H1 (cell line): ENCODE measurements at regions not wholly inside any gene's neighbourhood (a gene's known extent, or its start where the extent isn't known, plus 50 kb on each side); places are given as distances from the start of the nearest gene placed in this dataset.

ENCODE experiments used
- CTCF ChIA-PET: fragments of 300-600 bp; sonication (Branson Sonifier 250); formaldehyde crosslinking; loops from one replicate; lab custom pipeline; 2021; ENCODE audit not compliant: partially characterized antibody; lab: Charles Lee
- POLR2A ChIA-PET: fragments of 300-600 bp; sonication (Branson Sonifier 250); formaldehyde crosslinking; loops from one replicate; lab custom pipeline; 2021; ENCODE audit warnings: inconsistent platforms; ENCODE audit not compliant: partially characterized antibody; lab: Charles Lee
- DNase-seq, 2 experiments: peaks; one replicate each; pipeline versions ENCODE4 v3.0.0 to v3.0.0-alpha.2; 2010 to 2022; ENCODE audit warnings: low spot score in 2 of 2, low read depth in 1 of 2, mixed read lengths in 1 of 2
- FAIRE-seq: peaks from 2 replicates; lab custom pipeline; 2011; peaks lifted over from hg19 to GRCh38; lab: Jason Lieb, UNC
- H2AFZ ChIP-seq: 2 replicates; pipeline ENCODE4 v1.8.1; 2012; ENCODE audit warnings: low read length, inconsistent platforms
- H2AK5ac ChIP-seq: 2 replicates; pipeline ENCODE4 v1.6.1; 2013; ENCODE audit warnings: low read depth, low read length
- H2BK120ac ChIP-seq: replicated peaks from 2 replicates; pipeline ENCODE3; 2013; ENCODE audit warnings: low read depth, low read length, inconsistent platforms
- H2BK12ac ChIP-seq: 2 replicates; pipeline ENCODE4 v1.6.1; 2013; ENCODE audit warnings: low read depth, low read length
- H2BK15ac ChIP-seq: 2 replicates; pipeline ENCODE4 v1.6.1; 2013; ENCODE audit warnings: low read length
- H2BK20ac ChIP-seq: 2 replicates; pipeline ENCODE4 v1.6.1; 2013; ENCODE audit warnings: low read length
- H2BK5ac ChIP-seq: 2 replicates; pipeline ENCODE4 v1.6.1; 2013; ENCODE audit warnings: low read depth, low read length
- H3K14ac ChIP-seq: 2 replicates; pipeline ENCODE4 v1.6.1; 2013; ENCODE audit warnings: inconsistent platforms; ENCODE audit not compliant: insufficient read length
- H3K18ac ChIP-seq: 2 replicates; pipeline ENCODE4 v1.6.1; 2013; ENCODE audit warnings: low read length; ENCODE audit errors: extremely low read depth
- H3K23ac ChIP-seq: 2 replicates; pipeline ENCODE4 v1.6.1; 2013; ENCODE audit warnings: inconsistent platforms; ENCODE audit not compliant: insufficient read length
- H3K23me2 ChIP-seq: 2 replicates; pipeline ENCODE4 v1.6.1; 2013; ENCODE audit warnings: low read depth, low read length
- H3K27ac ChIP-seq: 2 replicates; pipeline ENCODE4 v1.6.1; 2011; ENCODE audit warnings: low read depth, low read length, inconsistent platforms
- H3K27me3 ChIP-seq, 4 experiments: replicated peaks in 1 of 4; 1 replicate in 1 of 4; 2 replicates in 3 of 4; pipeline versions ENCODE4 v1.6.1 to v1.8.1; 2011 to 2013; ENCODE audit warnings: low read length in 3 of 4, mild to moderate bottlenecking in 3 of 4, inconsistent platforms in 2 of 4, mixed read lengths in 2 of 4, moderate library complexity in 1 of 4; ENCODE audit not compliant: control insufficient read depth in 3 of 4, insufficient read depth in 3 of 4; ENCODE audit errors: extremely low read depth in 1 of 4
- H3K36me3 ChIP-seq, 4 experiments: 2 replicates each; pipeline versions ENCODE4 v1.6.1 to v1.8.1; 2011 to 2013; ENCODE audit warnings: mild to moderate bottlenecking in 4 of 4, low read length in 3 of 4, moderate library complexity in 2 of 4, control low read depth in 1 of 4, inconsistent platforms in 1 of 4; ENCODE audit not compliant: insufficient read depth in 4 of 4, control insufficient read depth in 2 of 4
- H3K4ac ChIP-seq: replicated peaks from 2 replicates; pipeline ENCODE3; 2013; ENCODE audit warnings: low read length, low read depth, mixed read lengths, inconsistent platforms; ENCODE audit not compliant: insufficient read length
- H3K4me1 ChIP-seq, 4 experiments: replicated peaks in 1 of 4; 1 replicate in 1 of 4; 2 replicates in 3 of 4; pipeline versions ENCODE4 v1.6.1 to v1.8.1; 2011 to 2013; ENCODE audit warnings: low read length in 3 of 4, inconsistent platforms in 2 of 4, mixed read lengths in 1 of 4; ENCODE audit not compliant: insufficient read depth in 4 of 4, control insufficient read depth in 3 of 4
- H3K4me2 ChIP-seq, 2 experiments: 2 replicates each; pipeline versions ENCODE4 v1.6.1 to v1.8.1; 2011 to 2013; ENCODE audit warnings: low read depth in 2 of 2, low read length in 2 of 2, control low read depth in 1 of 2, inconsistent platforms in 1 of 2, mild to moderate bottlenecking in 1 of 2; ENCODE audit not compliant: insufficient read depth in 1 of 2
- H3K4me3 ChIP-seq, 4 experiments: fragments of 200-600, 300-600 bp in 1 of 4; sonication (generic), shearing (Covaris generic), sonication (Bioruptor Twin) in 1 of 4; 2 replicates each; pipeline versions ENCODE4 v1.5.1 to v1.8.1; 2011 to 2016; ENCODE audit warnings: low read length in 4 of 4, low read depth in 3 of 4, control low read depth in 2 of 4, inconsistent platforms in 2 of 4, mild to moderate bottlenecking in 2 of 4, mixed read lengths in 1 of 4, moderate library complexity in 1 of 4; ENCODE audit not compliant: insufficient read depth in 2 of 4; ENCODE audit errors: extremely low read depth in 1 of 4
- H3K56ac ChIP-seq: replicated peaks from 2 replicates; pipeline ENCODE3; 2013; ENCODE audit warnings: low read depth, mild to moderate bottlenecking, mixed read lengths, low read length, inconsistent platforms; ENCODE audit not compliant: insufficient read length
- H3K79me1 ChIP-seq: 2 replicates; pipeline ENCODE4 v1.6.1; 2013; ENCODE audit warnings: low read depth, low read length, control low read depth
- H3K79me2 ChIP-seq, 2 experiments: 2 replicates each; pipeline versions ENCODE4 v1.6.1 to v1.8.1; 2012 to 2013; ENCODE audit warnings: low read length in 2 of 2, mild to moderate bottlenecking in 2 of 2, inconsistent platforms in 1 of 2; ENCODE audit not compliant: insufficient read depth in 2 of 2, control insufficient read depth in 1 of 2
- H3K9ac ChIP-seq, 4 experiments: replicated peaks in 1 of 4; 1 replicate in 1 of 4; 2 replicates in 3 of 4; pipeline versions ENCODE4 v1.6.1 to v1.8.1; 2011 to 2013; ENCODE audit warnings: low read depth in 3 of 4, low read length in 3 of 4, control low read depth in 2 of 4, mild to moderate bottlenecking in 2 of 4, moderate library complexity in 2 of 4, inconsistent platforms in 1 of 4; ENCODE audit errors: extremely low read depth in 1 of 4
- H3K9me3 ChIP-seq, 2 experiments: 2 replicates each; pipeline versions ENCODE4 v1.6.1 to v1.8.1; 2012 to 2013; ENCODE audit warnings: mild to moderate bottlenecking in 2 of 2, moderate library complexity in 2 of 2, control low read depth in 1 of 2, inconsistent platforms in 1 of 2, low read depth in 1 of 2, low read length in 1 of 2, mixed read lengths in 1 of 2; ENCODE audit not compliant: insufficient read depth in 2 of 2
- H4K20me1 ChIP-seq, 2 experiments: replicated peaks in 1 of 2; 2 replicates each; pipeline versions ENCODE3 to v1.8.1; 2011 to 2013; ENCODE audit warnings: inconsistent platforms in 2 of 2, low read length in 2 of 2, mild to moderate bottlenecking in 1 of 2; ENCODE audit not compliant: insufficient read depth in 2 of 2, control insufficient read depth in 1 of 2
- H4K5ac ChIP-seq: 2 replicates; pipeline ENCODE4 v1.6.1; 2013; ENCODE audit warnings: low read length, low read depth, mixed read lengths, inconsistent platforms; ENCODE audit not compliant: insufficient read length
- H4K8ac ChIP-seq: 2 replicates; pipeline ENCODE4 v1.8.0; 2013; ENCODE audit warnings: mild to moderate bottlenecking, moderate library complexity, low read length, inconsistent platforms; ENCODE audit not compliant: insufficient read depth; ENCODE audit errors: extremely low read depth
- H4K91ac ChIP-seq: replicated peaks from 2 replicates; pipeline ENCODE3; 2013; ENCODE audit warnings: low read length, mixed read lengths, inconsistent platforms; ENCODE audit not compliant: insufficient read length
- CTCF ChIP-seq, 3 experiments: IDR thresholded peaks; 1 replicate in 2 of 3; 2 replicates in 1 of 3; pipeline versions ENCODE4 v1.5.1 to v1.6.1; 2011; ENCODE audit warnings: low read length in 3 of 3, mild to moderate bottlenecking in 3 of 3, inconsistent platforms in 2 of 3, low read depth in 1 of 3, moderate library complexity in 1 of 3; ENCODE audit not compliant: insufficient read depth in 1 of 3; ENCODE audit errors: control extremely low read depth in 1 of 3
- KDM1A ChIP-seq: fragments of 200-600, 300-600 bp; sonication (generic); IDR thresholded peaks from 2 replicates; pipeline ENCODE4 v1.7.1; 2016; ENCODE audit warnings: mild to moderate bottlenecking, low read length, borderline replicate concordance
- NRF1 ChIP-seq: IDR thresholded peaks from 2 replicates; pipeline ENCODE4 v1.6.1; 2011; ENCODE audit warnings: mild to moderate bottlenecking, low read depth, low read length, improper control_type of control experiment
- RNF2 ChIP-seq: fragments of 200-900, 300-1000 bp; sonication (generic); IDR thresholded peaks from 2 replicates; pipeline ENCODE4 v1.7.1; 2016; ENCODE audit warnings: borderline replicate concordance, low read depth, mild to moderate bottlenecking, antibody characterized with exemption, low read length; ENCODE audit not compliant: poor library complexity, severe bottlenecking; ENCODE audit errors: missing control alignments
- SAP30 ChIP-seq: fragments of 300-600 bp; sonication (generic); IDR thresholded peaks from 2 replicates; pipeline ENCODE4 v1.7.1; 2012; ENCODE audit warnings: low read length, moderate library complexity, mild to moderate bottlenecking, inconsistent platforms; ENCODE audit not compliant: insufficient read depth, insufficient replicate concordance
- TBP ChIP-seq: IDR thresholded peaks from 2 replicates; pipeline ENCODE4 v1.6.1; 2011; ENCODE audit warnings: low read depth, low read length, improper control_type of control experiment
- ZNF274 ChIP-seq: IDR thresholded peaks from 2 replicates; pipeline ENCODE4 v1.7.0; 2012; ENCODE audit warnings: low read length, borderline replicate concordance; ENCODE audit errors: extremely low read depth
- WGBS, 2 experiments: shearing (Covaris generic) in 1 of 2; methylation state at CpG; one replicate each; pipeline versions ENCODE4 v1.1.6 to v1.1.7; 2013 to 2015; ENCODE audit warnings: low lambda C conversion rate in 2 of 2, mixed read lengths in 2 of 2, inconsistent platforms in 1 of 2, low coverage in 1 of 2, missing lambda C conversion rate in 1 of 2; ENCODE audit not compliant: insufficient replicate concordance in 2 of 2, insufficient coverage in 1 of 2, insufficient read length in 1 of 2; ENCODE audit errors: extremely low coverage in 1 of 2, missing lambda C conversion rate in 1 of 2; 5-methylcytosine and 5-hydroxymethylcytosine counted together

- H3K9ac ChIP-seq: no peak overlapping the region
- H3K18ac ChIP-seq: no peak overlapping the region
- 84% methylated on average over 15 of the region's 16 CpGs; no CpG with 5 or more reads in 1 of the 2 experiments for WGBS, 2 experiments
- H3K56ac ChIP-seq: no peak overlapping the region
- H2AFZ ChIP-seq: no peak overlapping the region
- no peak overlapping the region for H4K91ac ChIP-seq
- no peak overlapping the region for H2BK5ac ChIP-seq
- ChIA-PET POLR2A (interaction anchor here (0.7 kb wide), 1 partner anchor 1094 kb away, joined by 3 read pairs; no protein-coding TSS in a partner anchor), CTCF (interaction anchor here (0.6 to 4.5 kb wide), 23 partner anchors 8 to 1121 kb away, joined by 3 to 24 read pairs (median 5); no protein-coding TSS in a partner anchor)
- no peak overlapping the region for H3K23ac ChIP-seq
- no peak overlapping the region for H3K4me3 ChIP-seq
- H3K27ac ChIP-seq: no peak overlapping the region
- H3K14ac ChIP-seq: no peak overlapping the region
- H4K8ac ChIP-seq: no peak overlapping the region
- no peak for FAIRE-seq
- H3K23me2 ChIP-seq: no peaks in the 10 kb centered on the region
- TF ChIP-seq SAP30 (no peak), CTCF (IDR thresholded peaks at IDR 0.05; ENCODE audit: control extremely low read depth in 1 of 3, insufficient read depth in 1 of 3, low read depth in 1 of 3, low read length in 3 of 3) (no peak), KDM1A (no peak), NRF1 (no peak), ZNF274 (no peak), TBP (no peak), RNF2 (no peak)
- H3K4ac ChIP-seq: no peak overlapping the region
- H3K36me3 ChIP-seq: no peaks in the 10 kb centered on the region
- H3K9me3 ChIP-seq: no peaks in the 10 kb centered on the region
- H2BK12ac ChIP-seq: no peak overlapping the region
- H3K79me2 ChIP-seq: no peaks in the 10 kb centered on the region
- no peak for DNase-seq
- no peak overlapping the region for H2BK20ac ChIP-seq
- peaks cover 0 to 3% (median 1%) of the 10 kb centered on the region in 4 experiments; a peak in 1 of 7 replicates for H3K4me1 ChIP-seq
- no peak overlapping the region for H2BK15ac ChIP-seq
- H4K5ac ChIP-seq: no peak overlapping the region
- H2BK120ac ChIP-seq: no peak overlapping the region
- H4K20me1 ChIP-seq: peaks cover 0 to 3% of the 10 kb centered on the region in 2 experiments
- no peak overlapping the region for H3K4me2 ChIP-seq
- H3K79me1 ChIP-seq: no peaks in the 10 kb centered on the region
- no peaks in the 10 kb centered on the region for H3K27me3 ChIP-seq
- no peak overlapping the region for H2AK5ac ChIP-seq
Observed at GRCh38 chr3:13145826-13146642, 72.8 kb upstream of the IQSEC1 start.
